ENCODE measurements at regions not wholly inside any gene's neighbourhood (a gene's known extent, or its start where the extent isn't known, plus 50 kb on each side); places are given as distances from the start of the nearest gene placed in this dataset.
A peak's percentile ranks its signal among the peaks of the same experiment; 100 is the strongest.

DNA sequence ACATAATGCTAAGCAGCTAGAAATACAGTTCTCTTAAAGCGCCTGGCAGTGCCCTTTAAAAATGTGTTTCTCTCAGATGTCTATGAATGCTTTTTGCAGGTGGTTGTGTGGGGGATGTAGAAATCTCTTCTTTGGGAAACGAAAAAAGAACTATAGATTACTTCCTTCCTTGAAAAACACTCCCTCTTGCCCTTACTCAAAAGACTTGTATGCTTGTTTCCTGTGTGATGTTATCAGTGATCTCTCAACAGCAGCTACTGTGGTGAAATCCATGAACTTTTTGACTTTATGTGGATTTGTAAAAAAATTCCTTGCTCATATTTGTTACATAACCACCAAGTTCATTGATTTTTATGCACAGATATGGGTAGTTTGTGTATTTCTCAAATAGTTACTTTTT lies 916.5 kb downstream of the QKI start:
- no peak overlapping the region for H3K9ac ChIP-seq (ENCODE audit: low read length)
- no peak overlapping the region for H2BK120ac ChIP-seq (ENCODE audit: low read depth, low read length)
- H2BK5ac ChIP-seq (ENCODE audit: low read depth, low read length, poor library complexity, severe bottlenecking), result no peak overlapping the region
- no peak for DNase-seq
- H3K79me1 ChIP-seq (replicated peaks; ENCODE audit: low read length, poor library complexity, severe bottlenecking), result no peaks in the 10 kb centered on the region
- no peaks in the 10 kb centered on the region for H3K9me3 ChIP-seq (ENCODE audit: control insufficient read depth, low read length)
- no peak overlapping the region for H4K91ac ChIP-seq (ENCODE audit: low read length)
- no peak overlapping the region for H2BK12ac ChIP-seq (ENCODE audit: low read length in 2 of 2)
- H3K18ac ChIP-seq (ENCODE audit: low read depth in 1 of 2, low read length in 2 of 2), result no peak overlapping the region
- no peaks in the 10 kb centered on the region for H3K36me3 ChIP-seq (ENCODE audit: control insufficient read depth in 1 of 2, insufficient read depth in 2 of 2, low read depth in 1 of 2, low read length in 2 of 2)
- no peaks in the 10 kb centered on the region for H3K27me3 ChIP-seq (ENCODE audit: control insufficient read depth in 1 of 2, insufficient read depth in 1 of 2, low read length in 2 of 2)
- H3K4me3 ChIP-seq (ENCODE audit: insufficient read depth in 1 of 2, low read depth in 1 of 2, low read length in 2 of 2), result no peak overlapping the region
- 100% methylated on average over 1 of the region's 2 CpGs for WGBS
- H2AK5ac ChIP-seq (ENCODE audit: low read length, severe bottlenecking), result no peak overlapping the region
- no peak overlapping the region for H2AFZ ChIP-seq (ENCODE audit: low read depth, low read length)
- no peak overlapping the region for H3K23ac ChIP-seq (ENCODE audit: low read length in 2 of 2)
- no peak overlapping the region for H4K8ac ChIP-seq (ENCODE audit: low read length)
- H3K27ac ChIP-seq (ENCODE audit: low read length, poor library complexity, severe bottlenecking), result no peak overlapping the region
- H3K4me2 ChIP-seq (ENCODE audit: low read length, poor library complexity, severe bottlenecking), result no peak overlapping the region
- H3K4me1 ChIP-seq (ENCODE audit: control insufficient read depth, insufficient read depth, low read depth, low read length), result no peaks in the 10 kb centered on the region
- H3K4ac ChIP-seq (ENCODE audit: low read depth in 1 of 2, low read length in 2 of 2), result no peak overlapping the region
- H3K14ac ChIP-seq (ENCODE audit: low read length in 2 of 2), result no peak overlapping the region
- H2BK15ac ChIP-seq (ENCODE audit: low read depth, poor library complexity, severe bottlenecking), result no peak overlapping the region

DNA sequence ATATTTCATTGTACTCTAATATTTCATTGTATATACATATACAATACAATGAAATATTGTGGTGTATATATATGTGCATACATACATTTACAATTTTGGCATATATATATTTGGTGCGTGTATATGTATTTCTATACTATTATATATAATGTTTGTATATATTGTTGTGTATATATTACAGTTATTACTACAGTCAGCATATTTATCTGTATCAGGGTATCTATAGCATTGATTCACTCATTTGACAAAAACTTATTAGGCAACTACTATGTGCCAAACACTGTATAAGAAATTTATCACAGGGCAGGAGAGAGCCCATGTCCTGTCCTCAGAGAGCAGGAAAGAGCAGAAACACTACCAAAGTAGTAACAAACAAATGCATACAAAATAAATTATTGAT lies 910.6 kb downstream of the QKI start:
- Histone ChIP-seq H3K4me1 (ENCODE audit: control insufficient read depth, insufficient read depth, low read depth, low read length) (peaks cover 2% of the 10 kb centered on the region), H3K79me1 (replicated peaks; ENCODE audit: low read length, poor library complexity, severe bottlenecking) (no peaks in the 10 kb centered on the region), H3K36me3 (ENCODE audit: control insufficient read depth in 1 of 2, insufficient read depth in 2 of 2, low read depth in 1 of 2, low read length in 2 of 2) (no peaks in the 10 kb centered on the region), H4K8ac (ENCODE audit: low read length) (no peak overlapping the region), H3K14ac (ENCODE audit: low read length in 2 of 2) (no peak overlapping the region), H3K4me3 (ENCODE audit: insufficient read depth in 1 of 2, low read depth in 1 of 2, low read length in 2 of 2) (no peak overlapping the region), H3K9me3 (ENCODE audit: control insufficient read depth, low read length) (no peaks in the 10 kb centered on the region), H3K9ac (ENCODE audit: low read length) (no peak overlapping the region), H3K27ac (ENCODE audit: low read length, poor library complexity, severe bottlenecking) (no peak overlapping the region), H2BK12ac (ENCODE audit: low read length in 2 of 2) (no peak overlapping the region), H2AK5ac (ENCODE audit: low read length, severe bottlenecking) (no peak overlapping the region), H3K4me2 (ENCODE audit: low read length, poor library complexity, severe bottlenecking) (no peak overlapping the region), H3K27me3 (ENCODE audit: control insufficient read depth in 1 of 2, insufficient read depth in 1 of 2, low read length in 2 of 2) (no peaks in the 10 kb centered on the region), H3K4ac (ENCODE audit: low read depth in 1 of 2, low read length in 2 of 2) (no peak overlapping the region), H4K91ac (ENCODE audit: low read length) (no peak overlapping the region), H2BK15ac (ENCODE audit: low read depth, poor library complexity, severe bottlenecking) (no peak overlapping the region), H2BK120ac (ENCODE audit: low read depth, low read length) (no peak overlapping the region), H3K18ac (ENCODE audit: low read depth in 1 of 2, low read length in 2 of 2) (no peak overlapping the region), H3K23ac (ENCODE audit: low read length in 2 of 2) (no peak overlapping the region), H2AFZ (ENCODE audit: low read depth, low read length) (no peak overlapping the region), H2BK5ac (ENCODE audit: low read depth, low read length, poor library complexity, severe bottlenecking) (no peak overlapping the region)
- DNase-seq, result no peak
- no CpG with 5 or more reads among the region's 1 CpG for WGBS

DNA sequence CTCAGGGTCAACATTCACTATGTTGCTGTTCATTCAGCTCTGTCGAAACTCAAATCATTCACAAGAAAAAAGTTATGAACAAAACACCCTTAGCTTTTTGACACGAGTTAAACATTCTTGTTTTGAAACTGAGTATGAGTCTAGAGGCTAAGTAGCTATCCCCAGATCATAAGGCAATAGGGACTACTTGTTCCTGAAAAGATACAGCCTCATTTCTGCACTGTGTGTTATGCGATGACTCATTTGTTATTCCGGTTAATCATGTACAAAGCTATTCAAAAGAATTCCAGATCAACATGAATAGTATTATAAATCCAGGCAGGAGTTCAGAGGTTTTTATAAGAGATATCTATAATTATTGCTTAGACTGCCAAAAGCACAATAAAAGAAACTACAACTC lies 908.0 kb downstream of the QKI start:
- peak; percentile 51 for DNase-seq
- no peak overlapping the region for H3K4ac ChIP-seq (ENCODE audit: low read depth in 1 of 2, low read length in 2 of 2)

DNA sequence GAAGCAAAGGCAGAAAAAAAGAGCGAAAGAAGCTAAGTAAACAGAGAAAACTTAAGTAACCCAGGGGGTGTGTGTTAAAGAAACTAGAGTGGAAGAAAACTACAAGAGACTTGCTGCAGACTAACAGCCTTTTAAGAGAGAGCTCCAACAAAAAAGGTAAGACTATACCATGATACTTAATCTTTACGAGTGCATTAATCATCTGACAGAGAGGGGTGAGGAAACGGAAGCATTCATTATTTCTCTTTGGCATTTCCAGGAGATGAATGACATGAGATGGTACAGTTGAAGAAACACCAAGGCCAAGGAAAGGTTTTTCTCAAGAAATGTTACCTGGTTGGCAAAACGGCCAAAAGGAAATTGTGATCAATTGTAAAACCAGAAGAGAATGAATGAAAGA lies 906.8 kb downstream of the QKI start:
- Histone ChIP-seq H3K4me2 (ENCODE audit: low read length, poor library complexity, severe bottlenecking) (no peak overlapping the region), H3K27me3 (ENCODE audit: control insufficient read depth in 1 of 2, insufficient read depth in 1 of 2, low read length in 2 of 2) (no peaks in the 10 kb centered on the region), H3K18ac (ENCODE audit: low read depth in 1 of 2, low read length in 2 of 2) (no peak overlapping the region), H3K23ac (ENCODE audit: low read length in 2 of 2) (no peak overlapping the region), H3K4me3 (ENCODE audit: insufficient read depth in 1 of 2, low read depth in 1 of 2, low read length in 2 of 2) (no peak overlapping the region), H3K27ac (ENCODE audit: low read length, poor library complexity, severe bottlenecking) (no peak overlapping the region), H4K8ac (ENCODE audit: low read length) (no peak overlapping the region), H2AK5ac (ENCODE audit: low read length, severe bottlenecking) (no peak overlapping the region), H3K79me1 (replicated peaks; ENCODE audit: low read length, poor library complexity, severe bottlenecking) (no peaks in the 10 kb centered on the region), H3K14ac (ENCODE audit: low read length in 2 of 2) (no peak overlapping the region), H3K4me1 (ENCODE audit: control insufficient read depth, insufficient read depth, low read depth, low read length) (peaks cover 2% of the 10 kb centered on the region), H2BK5ac (ENCODE audit: low read depth, low read length, poor library complexity, severe bottlenecking) (no peak overlapping the region), H2BK12ac (ENCODE audit: low read length in 2 of 2) (no peak overlapping the region), H3K4ac (ENCODE audit: low read depth in 1 of 2, low read length in 2 of 2) (no peak overlapping the region), H2BK120ac (ENCODE audit: low read depth, low read length) (no peak overlapping the region), H3K36me3 (ENCODE audit: control insufficient read depth in 1 of 2, insufficient read depth in 2 of 2, low read depth in 1 of 2, low read length in 2 of 2) (no peaks in the 10 kb centered on the region), H2AFZ (ENCODE audit: low read depth, low read length) (no peak overlapping the region), H3K9ac (ENCODE audit: low read length) (no peak overlapping the region), H4K91ac (ENCODE audit: low read length) (no peak overlapping the region), H2BK15ac (ENCODE audit: low read depth, poor library complexity, severe bottlenecking) (no peak overlapping the region), H3K9me3 (ENCODE audit: control insufficient read depth, low read length) (no peaks in the 10 kb centered on the region)
- 86% methylated on average over 4 of the region's 4 CpGs for WGBS
- no peak for DNase-seq

More for the DNA sequence above, 908.0 kb downstream of the QKI start:
- Histone ChIP-seq H3K14ac (ENCODE audit: low read length in 2 of 2) (no peak overlapping the region), H3K18ac (ENCODE audit: low read depth in 1 of 2, low read length in 2 of 2) (no peak overlapping the region), H3K4me2 (ENCODE audit: low read length, poor library complexity, severe bottlenecking) (no peak overlapping the region), H2AK5ac (ENCODE audit: low read length, severe bottlenecking) (no peak overlapping the region), H3K9ac (ENCODE audit: low read length) (peak overlapping the region; percentile 54), H3K27me3 (ENCODE audit: control insufficient read depth in 1 of 2, insufficient read depth in 1 of 2, low read length in 2 of 2) (no peaks in the 10 kb centered on the region), H3K27ac (ENCODE audit: low read length, poor library complexity, severe bottlenecking) (peak overlapping the region; percentile 65), H3K4me1 (ENCODE audit: control insufficient read depth, insufficient read depth, low read depth, low read length) (peaks cover 2% of the 10 kb centered on the region), H2BK120ac (ENCODE audit: low read depth, low read length) (no peak overlapping the region), H3K36me3 (ENCODE audit: control insufficient read depth in 1 of 2, insufficient read depth in 2 of 2, low read depth in 1 of 2, low read length in 2 of 2) (no peaks in the 10 kb centered on the region), H4K8ac (ENCODE audit: low read length) (no peak overlapping the region), H3K79me1 (replicated peaks; ENCODE audit: low read length, poor library complexity, severe bottlenecking) (no peaks in the 10 kb centered on the region), H4K91ac (ENCODE audit: low read length) (no peak overlapping the region), H2BK15ac (ENCODE audit: low read depth, poor library complexity, severe bottlenecking) (no peak overlapping the region), H3K23ac (ENCODE audit: low read length in 2 of 2) (no peak overlapping the region), H3K9me3 (ENCODE audit: control insufficient read depth, low read length) (no peaks in the 10 kb centered on the region), H2BK12ac (ENCODE audit: low read length in 2 of 2) (no peak overlapping the region), H2AFZ (ENCODE audit: low read depth, low read length) (no peak overlapping the region), H3K4me3 (ENCODE audit: insufficient read depth in 1 of 2, low read depth in 1 of 2, low read length in 2 of 2) (no peak overlapping the region), H2BK5ac (ENCODE audit: low read depth, low read length, poor library complexity, severe bottlenecking) (no peak overlapping the region)
- 31% methylated on average over 2 of the region's 4 CpGs for WGBS
